ENCODE measurements at regions not wholly inside any gene's neighbourhood (a gene's known extent, or its start where the extent isn't known, plus 50 kb on each side); places are given as distances from the start of the nearest gene placed in this dataset.

- TF ChIP-seq MAZ (IDR thresholded peaks at IDR 0.05; ENCODE audit: borderline replicate concordance, low read depth, low read length), result no peak
Measured at GRCh38 chr6:163711615-163712565, 297.4 kb downstream of the QKI start (continued).

- 69% methylated on average over 3 of the region's 13 CpGs; no CpG with 5 or more reads in 1 of the 2 experiments for WGBS, 2 experiments (ENCODE audit: extremely low coverage in 2 of 2, insufficient read length in 1 of 2)
- TF ChIP-seq CHD1 (IDR thresholded peaks at IDR 0.05; ENCODE audit: low read depth, low read length) (no peak), MXI1 (IDR thresholded peaks at IDR 0.05; ENCODE audit: borderline replicate concordance, low read depth, low read length) (no peak), MAZ (IDR thresholded peaks at IDR 0.05; ENCODE audit: borderline replicate concordance, low read depth, low read length) (no peak), NFE2L2 (IDR thresholded peaks at IDR 0.05; ENCODE audit: low read depth, low read length) (no peak), RAD21 (IDR thresholded peaks at IDR 0.05; ENCODE audit: low read length) (no peak), CTCF (conservative IDR thresholded peaks at IDR 0.05; ENCODE audit: low read depth, low read length) (no peak), RCOR1 (IDR thresholded peaks at IDR 0.05; ENCODE audit: insufficient replicate concordance, low read length) (no peak), USF2 (IDR thresholded peaks at IDR 0.05; ENCODE audit: low read depth, low read length) (no peak), BHLHE40 (IDR thresholded peaks at IDR 0.05; ENCODE audit: low read depth, low read length) (no peak), RFX5 (IDR thresholded peaks at IDR 0.05; ENCODE audit: low read depth, low read length) (no peak), POLR2A (IDR thresholded peaks at IDR 0.05; ENCODE audit: low read depth, low read length) (no peak)
Measured at GRCh38 chr6:163710532-163711470, 296.3 kb downstream of the QKI start.

More at GRCh38 chr6:163710532-163711470, 296.3 kb downstream of the QKI start:
- DNase-seq (no peak), ATAC-seq (ENCODE audit: low read depth) (no peak)
- Histone ChIP-seq H3K9ac (ENCODE audit: low read depth, low read length) (no peak overlapping the region), H3K27ac (ENCODE audit: insufficient read depth, low read length) (no peak overlapping the region), H3K56ac (ENCODE audit: extremely low read depth, insufficient read depth, low read length) (no peak overlapping the region), H2AK5ac (ENCODE audit: low read depth, low read length) (no peak overlapping the region), H3K4me1 (ENCODE audit: control insufficient read depth, insufficient read depth, low read length) (0 out of 2 replicates have a peak, but pooled peaks cover 1% of the 10 kb centered on the region), H4K20me1 (ENCODE audit: insufficient read depth, low read length) (no peaks in the 10 kb centered on the region), H3K27me3 (ENCODE audit: control insufficient read depth, insufficient read depth, low read length) (peaks cover 4% of the 10 kb centered on the region), H2AFZ (replicated peaks; ENCODE audit: low read length, poor library complexity) (no peak overlapping the region), H2BK120ac (ENCODE audit: low read depth, low read length) (no peak overlapping the region), H3K4me2 (ENCODE audit: low read depth, low read length) (no peak overlapping the region), H2BK15ac (ENCODE audit: low read depth, low read length) (no peak overlapping the region), H4K5ac (ENCODE audit: low read depth, low read length) (no peak overlapping the region), H2BK5ac (ENCODE audit: low read depth, low read length, poor library complexity, severe bottlenecking) (no peak overlapping the region), H3K4ac (ENCODE audit: low read depth, low read length) (no peak overlapping the region), H3K4me3 (ENCODE audit: insufficient read depth, low read depth, low read length) (no peak overlapping the region), H2BK20ac (ENCODE audit: low read depth, low read length) (no peak overlapping the region), H3K14ac (replicated peaks; ENCODE audit: low read depth, low read length) (no peak overlapping the region), H3K9me1 (ENCODE audit: insufficient read depth, low read length) (no peaks in the 10 kb centered on the region), H3K79me1 (ENCODE audit: low read depth in 1 of 2, low read length in 2 of 2) (no peaks in the 10 kb centered on the region), H2AK9ac (replicated peaks; ENCODE audit: low read depth, low read length, poor library complexity) (no peak overlapping the region), H4K91ac (ENCODE audit: insufficient read depth, low read depth, low read length) (no peak overlapping the region), H4K8ac (ENCODE audit: low read depth in 2 of 2, low read length in 2 of 2) (no peak overlapping the region), H3K23ac (ENCODE audit: low read depth, low read length) (no peak overlapping the region), H3K9me3 (ENCODE audit: control insufficient read depth, insufficient read depth, low read length) (no peaks in the 10 kb centered on the region; the same call in 1 of the 2 replicates), H3K18ac (ENCODE audit: low read depth, low read length) (no peak overlapping the region), H3K36me3 (ENCODE audit: control insufficient read depth, insufficient read depth, low read length) (no peaks in the 10 kb centered on the region)
- ChIA-PET CTCF (interaction anchor here (0.6 to 1.2 kb wide), 2 partner anchors 11 to 181 kb away, joined by 3 read pairs; no protein-coding TSS in a partner anchor), POLR2A (ENCODE audit: unreplicated experiment) (interaction anchor here (0.6 kb wide), 1 partner anchor 211 kb away, joined by 4 read pairs; no protein-coding TSS in a partner anchor)
- dilution Hi-C loops (cut with HindIII; ENCODE audit: low sequenced_read_pairs, unreplicated experiment) (no loop called here), intact Hi-C loops (cut with micrococcal nuclease) (no loop called here), in situ Hi-C loops (cut with MboI; ENCODE audit: low sequenced_read_pairs) (no loop called here)
- BruUV-seq (replicated peaks), result no TSS peak

Data from IMR-90 (cell line).